Erythroblast (primary cell): ENCODE measurements at regions not wholly inside any gene's neighbourhood (a gene's known extent, or its start where the extent isn't known, plus 50 kb on each side); places are given as distances from the start of the nearest gene placed in this dataset.

Source experiments
- GATA1 ChIP-seq: IDR thresholded peaks from 2 replicates; pipeline ENCODE4 v1.6.1; 2011; ENCODE audit warnings: low read depth, mild to moderate bottlenecking, control low read depth, low read length, moderate library complexity
- POLR2A ChIP-seq: IDR thresholded peaks from 2 replicates; pipeline ENCODE4 v1.6.1; 2011; ENCODE audit warnings: mild to moderate bottlenecking, low read length

- no peak for TF ChIP-seq POLR2A
- no peak for TF ChIP-seq GATA1
These were observed 147.0 kb downstream of the OAT start for GRCh38 chr10:124271676-124272075.
